ENCODE measurements at regions not wholly inside any gene's neighbourhood (a gene's known extent, or its start where the extent isn't known, plus 50 kb on each side); places are given as distances from the start of the nearest gene placed in this dataset.
"Not testable (repeated sequence)": the region's sequence is repeated elsewhere in the genome, so short reads cannot be mapped to it uniquely, and the experiment has no call there.

- no peak for DNase-seq (ENCODE audit: low read depth)
- in situ Hi-C loops (cut with HindIII; ENCODE audit: low pct_unique_long_range_greater_than_20kb, low sequenced_read_pairs), result no loop called here
These were observed 500.5 kb downstream of the NTRK3 start for GRCh38 chr15:87756072-87756471.

- DNase-seq (ENCODE audit: low read depth), result peak; percentile 25
- in situ Hi-C loops (cut with HindIII; ENCODE audit: low pct_unique_long_range_greater_than_20kb, low sequenced_read_pairs), result no loop called here
These were observed 501.3 kb downstream of the NTRK3 start for GRCh38 chr15:87755226-87755625.

- in situ Hi-C loops (cut with HindIII; ENCODE audit: low pct_unique_long_range_greater_than_20kb, low sequenced_read_pairs), result no loop called here
- DNase-seq (ENCODE audit: low read depth), result no peak
These were observed 503.0 kb downstream of the NTRK3 start for GRCh38 chr15:87753539-87753938.

GRCh38 chr15:87752250-87752951 lies 504.1 kb downstream of the NTRK3 start:
- in situ Hi-C loops (cut with HindIII; ENCODE audit: low pct_unique_long_range_greater_than_20kb, low sequenced_read_pairs), result no loop called here
- peak; percentile 89 for DNase-seq (ENCODE audit: low read depth)

- in situ Hi-C loops (cut with HindIII; ENCODE audit: low pct_unique_long_range_greater_than_20kb, low sequenced_read_pairs), result no loop called here
- DNase-seq (ENCODE audit: low read depth), result no peak
These were observed 508.1 kb downstream of the NTRK3 start for GRCh38 chr15:87748483-87748882.

- no peak for DNase-seq (ENCODE audit: low read depth)
- in situ Hi-C loops (cut with HindIII; ENCODE audit: low pct_unique_long_range_greater_than_20kb, low sequenced_read_pairs), result no loop called here
These were observed 509.5 kb downstream of the NTRK3 start for GRCh38 chr15:87747087-87747486.

GRCh38 chr15:87746333-87746732 lies 510.2 kb downstream of the NTRK3 start:
- in situ Hi-C loops (cut with HindIII; ENCODE audit: low pct_unique_long_range_greater_than_20kb, low sequenced_read_pairs), result no loop called here
- no peak for DNase-seq (ENCODE audit: low read depth)

GRCh38 chr15:87744815-87745214 lies 511.7 kb downstream of the NTRK3 start:
- no peak for DNase-seq (ENCODE audit: low read depth)

GRCh38 chr15:87743562-87743961 lies 513.0 kb downstream of the NTRK3 start:
- no peak for DNase-seq (ENCODE audit: low read depth)
- in situ Hi-C loops (cut with HindIII; ENCODE audit: low pct_unique_long_range_greater_than_20kb, low sequenced_read_pairs), result no loop called here

More at GRCh38 chr15:87744815-87745214, 511.7 kb downstream of the NTRK3 start:
- in situ Hi-C loops (cut with HindIII; ENCODE audit: low pct_unique_long_range_greater_than_20kb, low sequenced_read_pairs), result no loop called here

- no peak for DNase-seq (ENCODE audit: low read depth)
- in situ Hi-C loops (cut with HindIII; ENCODE audit: low pct_unique_long_range_greater_than_20kb, low sequenced_read_pairs), result no loop called here
These were observed 515.2 kb downstream of the NTRK3 start for GRCh38 chr15:87741350-87741749.

- in situ Hi-C loops (cut with HindIII; ENCODE audit: low pct_unique_long_range_greater_than_20kb, low sequenced_read_pairs), result no loop called here
- DNase-seq (ENCODE audit: low read depth), result no peak
These were observed 515.7 kb downstream of the NTRK3 start for GRCh38 chr15:87740655-87741344.

- DNase-seq (ENCODE audit: low read depth), result no peak
- in situ Hi-C loops (cut with HindIII; ENCODE audit: low pct_unique_long_range_greater_than_20kb, low sequenced_read_pairs), result no loop called here
These were observed 516.7 kb downstream of the NTRK3 start for GRCh38 chr15:87739866-87740265.

- no peak for DNase-seq (ENCODE audit: low read depth)
- in situ Hi-C loops (cut with HindIII; ENCODE audit: low pct_unique_long_range_greater_than_20kb, low sequenced_read_pairs), result no loop called here
These were observed 517.5 kb downstream of the NTRK3 start for GRCh38 chr15:87739081-87739480.

GRCh38 chr15:87737460-87737859 lies 519.1 kb downstream of the NTRK3 start:
- in situ Hi-C loops (cut with HindIII; ENCODE audit: low pct_unique_long_range_greater_than_20kb, low sequenced_read_pairs), result not testable (repeated sequence)

GRCh38 chr15:87736891-87737389 lies 519.6 kb downstream of the NTRK3 start:
- in situ Hi-C loops (cut with HindIII; ENCODE audit: low pct_unique_long_range_greater_than_20kb, low sequenced_read_pairs), result no loop called here
- no peak for DNase-seq (ENCODE audit: low read depth)

More at GRCh38 chr15:87737460-87737859, 519.1 kb downstream of the NTRK3 start:
- not testable (repeated sequence) for DNase-seq (ENCODE audit: low read depth)

GRCh38 chr15:87736401-87736800 lies 520.1 kb downstream of the NTRK3 start:
- DNase-seq (ENCODE audit: low read depth), result no peak
- in situ Hi-C loops (cut with HindIII; ENCODE audit: low pct_unique_long_range_greater_than_20kb, low sequenced_read_pairs), result no loop called here

- in situ Hi-C loops (cut with HindIII; ENCODE audit: low pct_unique_long_range_greater_than_20kb, low sequenced_read_pairs), result no loop called here
These were observed 521.0 kb downstream of the NTRK3 start for GRCh38 chr15:87735522-87735921.

GRCh38 chr15:87734571-87735373 lies 521.8 kb downstream of the NTRK3 start:
- in situ Hi-C loops (cut with HindIII; ENCODE audit: low pct_unique_long_range_greater_than_20kb, low sequenced_read_pairs), result no loop called here
- no peak for DNase-seq (ENCODE audit: low read depth)

More at GRCh38 chr15:87735522-87735921, 521.0 kb downstream of the NTRK3 start:
- DNase-seq (ENCODE audit: low read depth), result no peak

- in situ Hi-C loops (cut with HindIII; ENCODE audit: low pct_unique_long_range_greater_than_20kb, low sequenced_read_pairs), result no loop called here
- no peak for DNase-seq (ENCODE audit: low read depth)
These were observed 522.6 kb downstream of the NTRK3 start for GRCh38 chr15:87733977-87734376.

All from Caki2 (cell line).